ENCODE measurements at regions not wholly inside any gene's neighbourhood (a gene's known extent, or its start where the extent isn't known, plus 50 kb on each side); places are given as distances from the start of the nearest gene placed in this dataset.

DNA sequence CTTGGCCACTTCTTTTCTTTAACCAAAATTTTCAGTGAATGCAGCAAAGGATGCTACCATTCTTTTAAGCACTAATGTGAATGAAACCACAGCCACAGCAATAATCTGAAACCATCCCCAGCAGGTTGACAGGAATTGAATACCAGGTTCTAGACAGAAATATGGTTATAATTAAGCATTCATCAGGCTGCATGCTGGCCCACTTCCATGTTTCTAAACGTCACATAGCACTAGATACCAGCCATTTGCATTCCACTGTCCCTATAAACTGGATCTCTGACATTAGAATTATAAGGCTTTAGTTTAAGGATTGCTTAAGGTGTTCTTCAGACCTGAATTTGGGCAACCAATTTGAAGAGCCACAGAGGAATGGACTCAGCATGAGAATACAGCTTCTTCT, 340.8 kb upstream of the KLF6 start:
- H3K9me3 ChIP-seq (ENCODE audit: control insufficient read depth, low read depth, low read length) = no peaks in the 10 kb centered on the region
- H3K27me3 ChIP-seq (ENCODE audit: control insufficient read depth, extremely low read depth, insufficient read depth, low read length) = no peaks in the 10 kb centered on the region
- dilution Hi-C loops (cut with MboI; ENCODE audit: extremely low pct_ligation_motif_present, low sequenced_read_pairs) = no loop called here
- no peaks in the 10 kb centered on the region for H3K79me2 ChIP-seq (ENCODE audit: control insufficient read depth, insufficient read depth, low read length)
- no peak overlapping the region for H3K9ac ChIP-seq (ENCODE audit: control insufficient read depth, extremely low read depth, insufficient read depth, low read length)
- no peak overlapping the region for H3K4me3 ChIP-seq (ENCODE audit: control insufficient read depth in 2 of 3, extremely low read depth in 1 of 3, insufficient read depth in 2 of 3, low read depth in 1 of 3, low read length in 3 of 3)
- H3K4me1 ChIP-seq (ENCODE audit: control insufficient read depth, extremely low read depth, insufficient read depth, low read length) = peaks cover 2% of the 10 kb centered on the region
- no peak for FAIRE-seq
- no peaks in the 10 kb centered on the region for H3K9me1 ChIP-seq (ENCODE audit: control insufficient read depth, extremely low read depth, insufficient read depth, low read length)
- H4K20me1 ChIP-seq (ENCODE audit: control insufficient read depth, extremely low read depth, insufficient read depth, low read length) = no peaks in the 10 kb centered on the region
- H3K27ac ChIP-seq (ENCODE audit: control insufficient read depth, insufficient read depth, low read length) = no peak overlapping the region
- TF ChIP-seq, protein P1, sequence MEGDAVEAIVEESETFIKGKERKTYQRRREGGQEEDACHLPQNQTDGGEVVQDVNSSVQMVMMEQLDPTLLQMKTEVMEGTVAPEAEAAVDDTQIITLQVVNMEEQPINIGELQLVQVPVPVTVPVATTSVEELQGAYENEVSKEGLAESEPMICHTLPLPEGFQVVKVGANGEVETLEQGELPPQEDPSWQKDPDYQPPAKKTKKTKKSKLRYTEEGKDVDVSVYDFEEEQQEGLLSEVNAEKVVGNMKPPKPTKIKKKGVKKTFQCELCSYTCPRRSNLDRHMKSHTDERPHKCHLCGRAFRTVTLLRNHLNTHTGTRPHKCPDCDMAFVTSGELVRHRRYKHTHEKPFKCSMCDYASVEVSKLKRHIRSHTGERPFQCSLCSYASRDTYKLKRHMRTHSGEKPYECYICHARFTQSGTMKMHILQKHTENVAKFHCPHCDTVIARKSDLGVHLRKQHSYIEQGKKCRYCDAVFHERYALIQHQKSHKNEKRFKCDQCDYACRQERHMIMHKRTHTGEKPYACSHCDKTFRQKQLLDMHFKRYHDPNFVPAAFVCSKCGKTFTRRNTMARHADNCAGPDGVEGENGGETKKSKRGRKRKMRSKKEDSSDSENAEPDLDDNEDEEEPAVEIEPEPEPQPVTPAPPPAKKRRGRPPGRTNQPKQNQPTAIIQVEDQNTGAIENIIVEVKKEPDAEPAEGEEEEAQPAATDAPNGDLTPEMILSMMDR (optimal IDR thresholded peaks at IDR 0.05 in 1 of 3, IDR thresholded peaks at IDR 0.05 in 1 of 3, conservative IDR thresholded peaks at IDR 0.05 in 1 of 3; ENCODE audit: extremely low read depth in 1 of 3, insufficient read depth in 2 of 3, low read length in 3 of 3) = no peak
- TF ChIP-seq EZH2 (IDR thresholded peaks at IDR 0.05; ENCODE audit: low read length) = no peak
- no peak for DNase-seq (ENCODE audit: low read depth, low spot score)
- no peak overlapping the region for H3K4me2 ChIP-seq (ENCODE audit: control insufficient read depth, extremely low read depth, insufficient read depth, low read depth, low read length)
- no peak overlapping the region for H2AFZ ChIP-seq (ENCODE audit: control insufficient read depth, low read length)
- no peaks in the 10 kb centered on the region for H3K36me3 ChIP-seq (ENCODE audit: control insufficient read depth in 2 of 2, extremely low read depth in 1 of 2, insufficient read depth in 2 of 2, low read length in 2 of 2)

DNA sequence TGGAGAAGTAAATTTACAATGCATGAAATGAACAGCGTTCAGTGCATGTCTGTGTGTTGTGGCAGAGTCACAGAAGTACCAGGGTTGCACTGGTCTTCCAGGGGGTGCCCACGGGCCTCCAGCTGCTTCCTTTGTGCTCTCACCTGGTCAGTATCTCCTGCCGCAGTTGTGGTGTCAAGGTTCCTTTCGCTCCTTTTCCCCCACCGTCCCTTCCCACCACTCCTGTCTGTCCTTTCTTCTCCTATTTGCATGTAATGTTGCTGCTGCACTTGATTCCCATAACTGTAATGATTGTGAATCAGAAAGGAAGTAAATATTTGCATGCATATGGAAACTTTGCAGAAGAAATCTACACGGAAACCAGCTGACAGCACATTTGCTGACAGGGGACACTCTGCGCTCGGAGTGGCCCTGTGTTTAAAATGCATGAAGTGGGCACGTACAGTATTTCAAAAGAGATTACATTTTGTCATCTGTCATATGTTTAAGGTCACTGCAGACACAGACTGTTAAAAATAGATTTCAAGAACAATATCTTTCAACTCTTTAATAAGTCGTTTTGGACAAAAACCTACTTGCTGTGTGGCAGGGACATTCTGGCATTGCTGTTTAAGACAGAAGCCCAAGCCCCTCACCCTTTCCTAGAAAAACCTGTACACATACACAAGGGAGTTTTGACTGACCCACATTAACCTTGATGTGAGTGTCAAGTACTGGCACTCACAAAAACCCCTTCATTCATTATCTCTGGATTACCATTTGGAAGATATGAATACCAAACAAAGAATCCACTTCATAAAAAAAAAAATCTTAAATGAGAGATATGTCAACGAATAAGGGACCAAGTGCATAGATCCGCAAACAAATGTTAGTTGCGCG, 336.7 kb upstream of the KLF6 start:
- H3K36me3 ChIP-seq (ENCODE audit: control insufficient read depth in 2 of 2, extremely low read depth in 1 of 2, insufficient read depth in 2 of 2, low read length in 2 of 2) = no peaks in the 10 kb centered on the region
- no peaks in the 10 kb centered on the region for H3K27me3 ChIP-seq (ENCODE audit: control insufficient read depth, extremely low read depth, insufficient read depth, low read length)
- no peak overlapping the region for H3K9ac ChIP-seq (ENCODE audit: control insufficient read depth, extremely low read depth, insufficient read depth, low read length)
- no peaks in the 10 kb centered on the region for H3K79me2 ChIP-seq (ENCODE audit: control insufficient read depth, insufficient read depth, low read length)
- DNase-seq (ENCODE audit: low read depth, low spot score) = no peak
- H3K4me2 ChIP-seq (ENCODE audit: control insufficient read depth, extremely low read depth, insufficient read depth, low read depth, low read length) = no peak overlapping the region
- dilution Hi-C loops (cut with MboI; ENCODE audit: extremely low pct_ligation_motif_present, low sequenced_read_pairs) = no loop called here
- no peaks in the 10 kb centered on the region for H4K20me1 ChIP-seq (ENCODE audit: control insufficient read depth, extremely low read depth, insufficient read depth, low read length)
- no peak overlapping the region for H2AFZ ChIP-seq (ENCODE audit: control insufficient read depth, low read length)
- no peak for FAIRE-seq
- TF ChIP-seq EZH2 (IDR thresholded peaks at IDR 0.05; ENCODE audit: low read length) = no peak
- TF ChIP-seq, protein P1 (optimal IDR thresholded peaks at IDR 0.05 in 1 of 3, IDR thresholded peaks at IDR 0.05 in 1 of 3, conservative IDR thresholded peaks at IDR 0.05 in 1 of 3; ENCODE audit: extremely low read depth in 1 of 3, insufficient read depth in 2 of 3, low read length in 3 of 3) = no peak
- H3K4me1 ChIP-seq (ENCODE audit: control insufficient read depth, extremely low read depth, insufficient read depth, low read length) = no peaks in the 10 kb centered on the region
- no peak overlapping the region for H3K27ac ChIP-seq (ENCODE audit: control insufficient read depth, insufficient read depth, low read length)
- H3K9me1 ChIP-seq (ENCODE audit: control insufficient read depth, extremely low read depth, insufficient read depth, low read length) = no peaks in the 10 kb centered on the region
- H3K4me3 ChIP-seq (ENCODE audit: control insufficient read depth in 2 of 3, extremely low read depth in 1 of 3, insufficient read depth in 2 of 3, low read depth in 1 of 3, low read length in 3 of 3) = no peak overlapping the region
- no peaks in the 10 kb centered on the region for H3K9me3 ChIP-seq (ENCODE audit: control insufficient read depth, low read depth, low read length)

All from keratinocyte (primary cell).